WERI-Rb-1 (cell line): ENCODE measurements at regions not wholly inside any gene's neighbourhood (a gene's known extent, or its start where the extent isn't known, plus 50 kb on each side); places are given as distances from the start of the nearest gene placed in this dataset.
"Not testable (repeated sequence)": the region's sequence is repeated elsewhere in the genome, so short reads cannot be mapped to it uniquely, and the experiment has no call there.

Source experiments
- DNase-seq: peaks from one replicate; pipeline ENCODE4 v3.0.0-alpha.2; 2020
- H3K27ac ChIP-seq: fragments of 250-450 bp; sonication (Bioruptor Pico); 2 replicates; pipeline ENCODE4 v1.5.1; 2020; ENCODE audit warnings: mild to moderate bottlenecking, moderate library complexity
- H3K27me3 ChIP-seq: fragments of 250-450 bp; sonication (Bioruptor Pico); 2 replicates; pipeline ENCODE4 v1.5.1; 2021; ENCODE audit warnings: mild to moderate bottlenecking, low read depth, moderate library complexity; ENCODE audit not compliant: insufficient read depth, severe bottlenecking
- H3K36me3 ChIP-seq: fragments of 250-450 bp; sonication (Bioruptor Pico); 2 replicates; pipeline ENCODE4 v1.5.1; 2020; ENCODE audit warnings: mild to moderate bottlenecking, moderate library complexity
- H3K4me3 ChIP-seq: 2 replicates; pipeline ENCODE4 v1.5.1; 2011; ENCODE audit warnings: low read depth, mild to moderate bottlenecking, control low read depth, low read length
- H3K9me3 ChIP-seq: fragments of 250-450 bp; sonication (Bioruptor Pico); 2 replicates; pipeline ENCODE4 v1.5.1; 2021; ENCODE audit warnings: mild to moderate bottlenecking, moderate library complexity; ENCODE audit not compliant: severe bottlenecking
- TF ChIP-seq, protein P1 (sequence below): IDR thresholded peaks from 2 replicates; pipeline ENCODE4 v1.5.1; 2011; ENCODE audit warnings: low read depth, mild to moderate bottlenecking, control low read depth, inconsistent platforms, low read length

DNA sequence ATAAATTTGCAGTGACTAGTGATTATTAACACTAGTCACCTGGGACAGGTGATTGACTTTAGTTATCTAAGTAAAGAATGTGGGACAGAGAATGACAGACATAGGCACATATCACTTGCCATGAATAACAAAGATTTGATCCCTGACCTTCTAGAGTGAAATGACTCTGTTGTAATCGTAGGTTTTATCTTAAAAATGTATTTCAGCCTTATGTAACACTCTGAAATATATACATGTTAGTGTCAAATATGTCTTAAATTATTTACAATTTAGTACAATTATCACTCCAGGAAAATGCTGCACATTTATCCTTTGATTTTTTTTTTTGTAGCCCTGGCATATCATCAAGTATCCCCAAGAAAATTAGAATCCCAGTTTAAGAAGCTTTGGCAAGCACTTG is 186.4 kb upstream of the PTGFR start:
- no peak for DNase-seq
- TF ChIP-seq, protein P1, sequence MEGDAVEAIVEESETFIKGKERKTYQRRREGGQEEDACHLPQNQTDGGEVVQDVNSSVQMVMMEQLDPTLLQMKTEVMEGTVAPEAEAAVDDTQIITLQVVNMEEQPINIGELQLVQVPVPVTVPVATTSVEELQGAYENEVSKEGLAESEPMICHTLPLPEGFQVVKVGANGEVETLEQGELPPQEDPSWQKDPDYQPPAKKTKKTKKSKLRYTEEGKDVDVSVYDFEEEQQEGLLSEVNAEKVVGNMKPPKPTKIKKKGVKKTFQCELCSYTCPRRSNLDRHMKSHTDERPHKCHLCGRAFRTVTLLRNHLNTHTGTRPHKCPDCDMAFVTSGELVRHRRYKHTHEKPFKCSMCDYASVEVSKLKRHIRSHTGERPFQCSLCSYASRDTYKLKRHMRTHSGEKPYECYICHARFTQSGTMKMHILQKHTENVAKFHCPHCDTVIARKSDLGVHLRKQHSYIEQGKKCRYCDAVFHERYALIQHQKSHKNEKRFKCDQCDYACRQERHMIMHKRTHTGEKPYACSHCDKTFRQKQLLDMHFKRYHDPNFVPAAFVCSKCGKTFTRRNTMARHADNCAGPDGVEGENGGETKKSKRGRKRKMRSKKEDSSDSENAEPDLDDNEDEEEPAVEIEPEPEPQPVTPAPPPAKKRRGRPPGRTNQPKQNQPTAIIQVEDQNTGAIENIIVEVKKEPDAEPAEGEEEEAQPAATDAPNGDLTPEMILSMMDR, result no peak
- H3K9me3 ChIP-seq, result no peaks in the 10 kb centered on the region
- H3K36me3 ChIP-seq, result no peaks in the 10 kb centered on the region
- no peaks in the 10 kb centered on the region for H3K27me3 ChIP-seq
- H3K4me3 ChIP-seq, result no peak overlapping the region
- H3K27ac ChIP-seq, result no peak overlapping the region

DNA sequence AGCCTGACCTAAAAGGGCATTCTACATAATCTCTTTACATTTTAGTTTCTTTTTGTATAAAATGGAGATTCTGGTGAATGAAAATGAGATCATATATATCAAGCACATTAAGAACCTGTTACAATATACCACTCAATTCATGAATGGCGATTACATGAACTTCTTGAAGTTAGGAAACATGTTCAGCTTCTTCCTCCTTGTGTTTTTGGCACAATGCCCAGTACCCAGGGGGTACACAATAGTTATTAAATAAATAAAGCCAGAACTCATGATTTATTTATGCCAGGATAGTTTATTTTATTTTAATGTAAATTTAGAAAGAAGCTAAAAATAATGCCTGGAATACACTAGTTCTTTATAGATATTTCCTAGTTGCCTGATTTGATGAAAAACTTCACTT is 186.0 kb upstream of the PTGFR start:
- no peak for DNase-seq
- TF ChIP-seq, protein P1, result no peak
- Histone ChIP-seq H3K36me3 (no peaks in the 10 kb centered on the region), H3K9me3 (no peaks in the 10 kb centered on the region), H3K27ac (no peak overlapping the region), H3K27me3 (no peaks in the 10 kb centered on the region), H3K4me3 (no peak overlapping the region)

DNA sequence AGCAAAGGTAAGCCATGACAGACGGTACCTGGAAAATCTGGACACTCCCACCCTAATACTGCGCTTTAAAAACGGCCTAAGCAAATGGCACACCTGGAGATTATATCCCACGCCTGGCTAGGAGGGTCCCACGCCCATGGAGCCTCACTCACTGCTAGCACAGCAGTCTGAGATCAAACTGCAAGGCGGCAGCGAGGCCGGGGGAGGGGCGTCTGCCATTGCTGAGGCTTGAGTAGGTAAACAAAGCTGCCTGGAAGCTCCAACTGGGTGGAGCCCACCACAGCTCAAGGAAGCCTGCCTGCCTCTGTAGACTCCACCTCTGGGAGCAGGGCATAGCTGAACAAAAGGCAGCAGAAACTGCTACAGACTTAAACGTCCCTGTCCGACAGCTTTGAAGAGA is 180.5 kb upstream of the PTGFR start:
- DNase-seq, H3K27ac ChIP-seq, H3K27me3 ChIP-seq, H3K9me3 ChIP-seq, H3K36me3 ChIP-seq, H3K4me3 ChIP-seq: not testable (repeated sequence)

DNA sequence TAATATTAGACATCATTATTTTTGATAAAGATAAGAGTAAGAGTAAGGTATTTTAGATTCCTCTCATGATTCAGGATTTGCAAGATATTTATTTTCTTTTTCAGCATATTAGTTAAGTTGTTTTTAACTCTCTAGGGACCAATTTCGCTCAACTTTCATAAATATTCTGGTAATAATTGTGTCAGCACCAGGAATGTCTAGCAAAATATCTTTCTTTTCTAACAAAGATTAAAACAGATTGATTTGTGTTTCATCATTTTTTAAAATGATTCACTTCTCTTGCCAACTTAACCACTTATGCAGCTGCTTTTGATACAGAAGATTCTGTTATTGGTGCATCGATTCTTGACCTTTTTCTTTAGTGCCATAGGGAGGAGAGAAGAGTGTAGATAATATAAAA is 172.8 kb upstream of the PTGFR start:
- no peaks in the 10 kb centered on the region for H3K27me3 ChIP-seq
- no peak for DNase-seq
- TF ChIP-seq, protein P1, result no peak
- no peaks in the 10 kb centered on the region for H3K9me3 ChIP-seq
- H3K27ac ChIP-seq, result no peak overlapping the region
- no peaks in the 10 kb centered on the region for H3K36me3 ChIP-seq
- no peak overlapping the region for H3K4me3 ChIP-seq

DNA sequence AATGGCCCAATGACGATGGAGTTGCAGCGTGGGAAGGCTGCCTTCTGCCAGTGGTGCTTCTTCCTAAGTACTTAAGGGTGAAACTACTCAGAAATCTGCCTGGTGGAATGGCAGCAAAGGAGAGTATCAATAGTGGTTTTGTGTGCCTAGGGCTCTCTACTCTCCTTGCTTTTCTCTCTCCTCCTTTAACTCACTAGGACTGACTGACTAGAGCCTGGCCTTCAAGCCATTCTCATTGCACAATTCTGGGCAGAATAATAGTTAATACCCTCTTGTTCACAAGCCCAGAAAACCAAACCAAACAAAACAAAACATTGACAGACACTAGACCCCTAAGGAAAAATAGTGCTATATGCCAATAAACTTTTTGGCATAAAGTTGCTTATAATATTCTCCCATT is 171.2 kb upstream of the PTGFR start:
- TF ChIP-seq, protein P1, result no peak
- DNase-seq, result no peak
- H3K4me3 ChIP-seq, result no peak overlapping the region

DNA sequence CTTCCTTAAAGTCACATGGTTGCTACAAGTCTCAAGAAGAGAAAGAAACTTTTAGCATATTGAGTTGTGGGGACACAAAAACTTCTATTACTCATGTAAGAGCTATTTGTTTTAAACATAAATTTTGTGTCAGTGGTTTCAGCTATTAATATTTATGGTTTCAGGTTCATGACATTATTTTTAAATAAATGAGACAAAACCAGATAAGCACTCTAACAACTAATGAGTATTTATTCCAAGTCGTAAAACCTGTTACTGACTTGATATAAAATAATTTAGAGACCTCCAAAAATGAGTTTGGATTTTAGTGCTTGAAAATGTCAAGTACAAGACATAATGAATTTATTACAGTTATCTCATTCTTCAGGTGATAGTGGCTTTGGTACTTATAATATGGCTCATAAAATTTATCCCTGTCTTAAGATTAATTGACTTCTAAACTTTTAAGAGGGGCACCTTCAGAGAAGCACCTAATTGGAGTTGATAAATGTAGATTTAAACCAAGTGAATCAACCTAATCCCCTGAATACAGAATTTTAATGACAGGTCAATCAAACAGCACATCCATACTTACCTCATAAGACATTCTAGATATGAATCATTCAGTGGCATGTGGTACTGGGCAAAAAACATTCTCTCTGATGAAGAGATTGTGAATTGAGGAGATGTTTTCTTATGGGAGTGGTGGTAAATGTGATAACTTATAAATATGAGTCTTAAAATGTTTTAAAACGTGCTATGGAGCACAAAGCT is 167.7 kb upstream of the PTGFR start:
- no peak overlapping the region for H3K4me3 ChIP-seq
- H3K27me3 ChIP-seq, result no peaks in the 10 kb centered on the region
- H3K27ac ChIP-seq, result no peak overlapping the region
- H3K9me3 ChIP-seq, result no peaks in the 10 kb centered on the region
- no peaks in the 10 kb centered on the region for H3K36me3 ChIP-seq
- TF ChIP-seq, protein P1, result no peak
- no peak for DNase-seq

More for the DNA sequence above, 171.2 kb upstream of the PTGFR start:
- no peaks in the 10 kb centered on the region for H3K36me3 ChIP-seq
- H3K9me3 ChIP-seq, result no peaks in the 10 kb centered on the region
- H3K27ac ChIP-seq, result no peak overlapping the region
- H3K27me3 ChIP-seq, result no peaks in the 10 kb centered on the region
